Neuron (in vitro differentiated cells): ENCODE measurements at regions not wholly inside any gene's neighbourhood (a gene's known extent, or its start where the extent isn't known, plus 50 kb on each side); places are given as distances from the start of the nearest gene placed in this dataset.

Source experiments
- H2AFZ ChIP-seq: one replicate; pipeline ENCODE4 v1.6.1; 2013; ENCODE audit warnings: low read depth, mild to moderate bottlenecking, inconsistent platforms, low read length, moderate library complexity
- H3K27me3 ChIP-seq: one replicate; pipeline ENCODE4 v1.6.1; 2013; ENCODE audit warnings: low read length; ENCODE audit not compliant: insufficient read depth
- H3K36me3 ChIP-seq: one replicate; pipeline ENCODE4 v1.6.1; 2013; ENCODE audit warnings: low read length; ENCODE audit not compliant: insufficient read depth
- H3K4me1 ChIP-seq: one replicate; pipeline ENCODE4 v1.6.1; 2013; ENCODE audit warnings: low read length; ENCODE audit not compliant: insufficient read depth
- H3K4me3 ChIP-seq: 2 replicates; pipeline ENCODE4 v1.5.1; 2013; ENCODE audit warnings: mild to moderate bottlenecking, low read length, moderate library complexity
- H3K9me3 ChIP-seq: one replicate; pipeline ENCODE4 v1.6.1; 2013; ENCODE audit warnings: low read length

- H3K36me3 ChIP-seq, result no peaks in the 10 kb centered on the region
- no peak overlapping the region for H2AFZ ChIP-seq
- no peaks in the 10 kb centered on the region for H3K27me3 ChIP-seq
- no peak overlapping the region for H3K4me3 ChIP-seq
- H3K4me1 ChIP-seq, result no peaks in the 10 kb centered on the region
- no peaks in the 10 kb centered on the region for H3K9me3 ChIP-seq
Observed at GRCh38 chr4:18981234-18981615, 959.7 kb upstream of the LCORL start.

GRCh38 chr4:18980516-18981233 is 959.1 kb upstream of the LCORL start:
- no peak overlapping the region for H3K4me3 ChIP-seq
- H3K9me3 ChIP-seq, result no peaks in the 10 kb centered on the region
- no peak overlapping the region for H2AFZ ChIP-seq
- no peaks in the 10 kb centered on the region for H3K27me3 ChIP-seq
- no peaks in the 10 kb centered on the region for H3K4me1 ChIP-seq
- no peaks in the 10 kb centered on the region for H3K36me3 ChIP-seq

- Histone ChIP-seq H3K36me3 (no peaks in the 10 kb centered on the region), H2AFZ (no peak overlapping the region), H3K4me1 (no peaks in the 10 kb centered on the region), H3K4me3 (no peak overlapping the region), H3K27me3 (no peaks in the 10 kb centered on the region), H3K9me3 (no peaks in the 10 kb centered on the region)
Observed at GRCh38 chr4:18976884-18977283, 955.3 kb upstream of the LCORL start.

GRCh38 chr4:18975916-18976808 is 954.6 kb upstream of the LCORL start:
- Histone ChIP-seq H3K27me3 (no peaks in the 10 kb centered on the region), H2AFZ (no peak overlapping the region), H3K4me1 (no peaks in the 10 kb centered on the region), H3K9me3 (no peaks in the 10 kb centered on the region), H3K4me3 (no peak overlapping the region), H3K36me3 (no peaks in the 10 kb centered on the region)

GRCh38 chr4:18973296-18973695 is 951.7 kb upstream of the LCORL start:
- H3K36me3 ChIP-seq, result no peaks in the 10 kb centered on the region
- H3K9me3 ChIP-seq, result no peaks in the 10 kb centered on the region
- H2AFZ ChIP-seq, result no peak overlapping the region
- no peak overlapping the region for H3K4me3 ChIP-seq
- H3K4me1 ChIP-seq, result no peaks in the 10 kb centered on the region
- no peaks in the 10 kb centered on the region for H3K27me3 ChIP-seq

GRCh38 chr4:18961879-18962278 is 940.3 kb upstream of the LCORL start:
- Histone ChIP-seq H3K4me1 (no peaks in the 10 kb centered on the region), H3K9me3 (no peaks in the 10 kb centered on the region), H3K36me3 (no peaks in the 10 kb centered on the region), H2AFZ (no peak overlapping the region), H3K27me3 (no peaks in the 10 kb centered on the region), H3K4me3 (no peak overlapping the region)

DNA sequence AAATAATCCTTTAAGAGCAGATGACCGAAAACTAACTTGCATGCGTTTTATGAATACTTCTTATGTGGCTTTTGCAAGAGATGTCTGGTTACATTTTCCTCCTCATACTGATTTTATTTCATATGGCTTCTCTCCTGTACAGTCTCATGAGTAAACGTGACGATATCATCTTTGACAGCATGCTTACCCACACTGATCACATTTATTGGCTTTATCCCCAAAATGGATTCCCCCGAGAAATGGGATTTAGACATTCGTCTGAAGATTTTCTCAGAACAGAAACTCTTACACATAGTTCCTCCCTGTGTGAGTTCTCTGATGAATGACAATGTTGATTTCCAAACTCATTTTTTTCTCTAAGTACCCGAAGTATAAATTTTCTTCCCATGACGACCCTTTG is 939.7 kb upstream of the LCORL start:
- Histone ChIP-seq H2AFZ (no peak overlapping the region), H3K9me3 (no peaks in the 10 kb centered on the region), H3K27me3 (no peaks in the 10 kb centered on the region), H3K4me1 (no peaks in the 10 kb centered on the region), H3K36me3 (no peaks in the 10 kb centered on the region), H3K4me3 (no peak overlapping the region)

DNA sequence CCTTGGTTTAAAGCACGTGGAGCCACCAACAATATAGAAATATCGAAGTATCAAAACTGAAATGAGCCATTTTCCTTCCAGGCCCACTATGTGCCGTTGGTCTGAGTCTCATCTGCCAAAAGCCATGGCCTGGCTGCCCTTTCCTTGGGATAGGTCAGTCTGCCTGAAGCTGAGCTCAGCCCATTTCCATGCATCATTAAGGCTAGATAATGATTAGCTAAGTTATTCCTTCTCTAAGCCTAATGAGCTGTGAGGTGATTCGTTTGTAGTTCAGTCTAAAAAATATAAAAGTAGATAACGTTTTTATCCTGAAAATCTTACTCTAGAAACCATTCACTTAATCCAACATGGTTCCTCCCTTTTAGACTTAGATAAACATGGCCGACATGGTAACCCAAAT is 936.2 kb upstream of the LCORL start:
- H3K9me3 ChIP-seq, result no peaks in the 10 kb centered on the region
- H3K4me1 ChIP-seq, result no peaks in the 10 kb centered on the region
- H3K36me3 ChIP-seq, result no peaks in the 10 kb centered on the region
- H2AFZ ChIP-seq, result no peak overlapping the region
- H3K27me3 ChIP-seq, result no peaks in the 10 kb centered on the region
- no peak overlapping the region for H3K4me3 ChIP-seq

DNA sequence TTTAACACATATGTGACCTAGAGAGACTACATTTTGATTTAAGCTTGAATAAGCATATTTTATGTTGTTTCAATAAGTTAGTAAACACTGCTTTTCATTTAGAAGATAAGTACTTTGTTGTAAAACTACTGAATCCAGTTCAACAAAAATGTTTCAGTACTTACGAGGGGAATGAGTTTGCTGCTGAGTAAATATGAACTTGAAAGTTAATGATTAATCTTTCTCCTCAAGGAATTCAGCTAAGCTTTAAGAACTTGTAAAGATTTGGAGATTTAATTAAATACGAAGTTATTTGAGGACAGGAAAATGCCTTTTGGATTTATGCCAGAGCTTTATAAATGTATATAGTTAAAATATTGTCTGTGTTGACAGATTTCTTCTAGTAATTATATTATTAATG is 933.0 kb upstream of the LCORL start:
- no peak overlapping the region for H2AFZ ChIP-seq
- no peaks in the 10 kb centered on the region for H3K4me1 ChIP-seq
- H3K27me3 ChIP-seq, result no peaks in the 10 kb centered on the region
- H3K36me3 ChIP-seq, result no peaks in the 10 kb centered on the region
- H3K4me3 ChIP-seq, result no peak overlapping the region
- no peaks in the 10 kb centered on the region for H3K9me3 ChIP-seq

GRCh38 chr4:18953613-18954012 is 932.1 kb upstream of the LCORL start:
- no peaks in the 10 kb centered on the region for H3K4me1 ChIP-seq
- H3K9me3 ChIP-seq, result no peaks in the 10 kb centered on the region
- H2AFZ ChIP-seq, result no peak overlapping the region
- H3K27me3 ChIP-seq, result no peaks in the 10 kb centered on the region
- no peaks in the 10 kb centered on the region for H3K36me3 ChIP-seq
- H3K4me3 ChIP-seq, result no peak overlapping the region

- no peaks in the 10 kb centered on the region for H3K4me1 ChIP-seq
- H3K36me3 ChIP-seq, result no peaks in the 10 kb centered on the region
Observed at GRCh38 chr4:18945464-18945863, 923.9 kb upstream of the LCORL start.

GRCh38 chr4:18942874-18943273 is 921.3 kb upstream of the LCORL start:
- Histone ChIP-seq H3K4me3 (no peak overlapping the region), H3K27me3 (no peaks in the 10 kb centered on the region), H2AFZ (no peak overlapping the region), H3K9me3 (no peaks in the 10 kb centered on the region), H3K36me3 (no peaks in the 10 kb centered on the region), H3K4me1 (no peaks in the 10 kb centered on the region)

More at GRCh38 chr4:18945464-18945863, 923.9 kb upstream of the LCORL start:
- H3K27me3 ChIP-seq, result no peaks in the 10 kb centered on the region
- H2AFZ ChIP-seq, result no peak overlapping the region
- H3K9me3 ChIP-seq, result no peaks in the 10 kb centered on the region
- no peak overlapping the region for H3K4me3 ChIP-seq

DNA sequence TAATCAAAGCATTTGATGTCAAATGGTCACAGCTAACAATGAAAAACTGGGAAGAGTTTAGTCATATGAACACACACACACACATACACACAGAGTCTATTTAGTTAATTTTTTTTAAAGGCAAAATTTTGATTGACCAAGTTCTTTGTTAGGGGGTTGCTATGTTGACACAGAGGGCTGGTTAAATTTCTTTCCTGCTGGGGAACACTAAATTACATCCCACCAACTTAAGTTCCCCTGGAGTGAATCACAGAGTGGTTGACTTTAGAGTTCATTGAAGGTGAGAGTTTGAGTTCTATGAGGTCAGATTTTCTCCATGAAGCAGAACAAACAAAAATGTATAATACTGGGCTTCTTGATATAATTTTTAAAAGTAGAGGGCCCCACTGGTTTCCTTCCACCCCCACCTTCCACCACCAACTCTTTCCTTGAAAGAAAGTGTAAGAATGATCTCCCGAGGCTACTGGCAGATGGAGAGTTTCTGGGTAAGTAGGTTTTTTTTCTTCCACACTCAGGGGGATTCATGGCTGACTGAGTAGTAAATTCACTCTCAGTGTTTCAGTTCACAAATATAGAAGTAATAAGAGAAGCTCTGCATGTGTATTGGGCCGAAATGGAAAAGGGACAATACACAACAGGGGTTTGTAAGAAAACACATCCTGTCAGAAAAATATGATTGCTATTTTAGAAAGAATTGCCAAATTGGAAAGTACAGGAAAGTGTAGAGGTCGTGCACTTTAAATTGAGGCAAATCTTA is 917.0 kb upstream of the LCORL start:
- H3K4me1 ChIP-seq, result peaks cover 4% of the 10 kb centered on the region
- H3K9me3 ChIP-seq, result no peaks in the 10 kb centered on the region
- H3K36me3 ChIP-seq, result no peaks in the 10 kb centered on the region
- H2AFZ ChIP-seq, result no peak overlapping the region
- H3K4me3 ChIP-seq, result no peak overlapping the region
- H3K27me3 ChIP-seq, result no peaks in the 10 kb centered on the region
